ENCODE measurements at regions not wholly inside any gene's neighbourhood (a gene's known extent, or its start where the extent isn't known, plus 50 kb on each side); places are given as distances from the start of the nearest gene placed in this dataset.

DNA sequence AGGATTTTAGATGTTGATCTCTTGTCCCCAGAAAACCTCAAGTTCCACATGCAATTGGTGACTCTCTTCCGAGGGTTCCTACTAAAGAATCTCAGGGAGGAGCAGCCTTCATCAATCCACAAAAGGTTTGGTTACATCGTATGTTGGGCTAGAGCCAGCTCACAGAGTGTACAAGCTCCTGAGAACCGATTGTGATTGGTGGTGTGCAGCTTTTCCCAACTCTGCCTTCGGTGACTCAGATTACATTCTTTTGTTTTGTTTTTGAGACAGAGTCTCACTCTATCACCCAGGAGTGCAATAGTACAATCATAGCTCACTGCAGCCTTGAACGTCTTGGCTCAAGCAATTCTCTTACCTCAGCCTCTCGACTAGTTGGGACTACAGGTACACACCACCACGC lies 172.4 kb downstream of the PMP22 start:
- Histone ChIP-seq H3K4me1 (no peaks in the 10 kb centered on the region), H3K9me3 (no peaks in the 10 kb centered on the region), H3K36me3 (ENCODE audit: control insufficient read depth, insufficient read depth, low read length) (no peaks in the 10 kb centered on the region), H3K4me3 (ENCODE audit: low read depth, low read length) (no peak overlapping the region), H3K27me3 (replicated peaks; ENCODE audit: control insufficient read depth, insufficient read depth, low read length) (no peaks in the 10 kb centered on the region)
- no peaks in the 10 kb centered on the region for H3K36me3 Mint-ChIP-seq (ENCODE audit: insufficient read depth, unreplicated experiment)
- H3K4me1 Mint-ChIP-seq (ENCODE audit: low read depth, unreplicated experiment), result no peaks in the 10 kb centered on the region
- CTCF ChIA-PET, result no interaction called here
- no peak overlapping the region for H3K4me3 Mint-ChIP-seq (ENCODE audit: unreplicated experiment)
- H3K27me3 Mint-ChIP-seq (ENCODE audit: insufficient read depth, unreplicated experiment), result peaks cover 3% of the 10 kb centered on the region
- intact Hi-C loops (cut with micrococcal nuclease; ENCODE audit: unreplicated experiment), result no loop called here
- TF ChIP-seq, protein P1, sequence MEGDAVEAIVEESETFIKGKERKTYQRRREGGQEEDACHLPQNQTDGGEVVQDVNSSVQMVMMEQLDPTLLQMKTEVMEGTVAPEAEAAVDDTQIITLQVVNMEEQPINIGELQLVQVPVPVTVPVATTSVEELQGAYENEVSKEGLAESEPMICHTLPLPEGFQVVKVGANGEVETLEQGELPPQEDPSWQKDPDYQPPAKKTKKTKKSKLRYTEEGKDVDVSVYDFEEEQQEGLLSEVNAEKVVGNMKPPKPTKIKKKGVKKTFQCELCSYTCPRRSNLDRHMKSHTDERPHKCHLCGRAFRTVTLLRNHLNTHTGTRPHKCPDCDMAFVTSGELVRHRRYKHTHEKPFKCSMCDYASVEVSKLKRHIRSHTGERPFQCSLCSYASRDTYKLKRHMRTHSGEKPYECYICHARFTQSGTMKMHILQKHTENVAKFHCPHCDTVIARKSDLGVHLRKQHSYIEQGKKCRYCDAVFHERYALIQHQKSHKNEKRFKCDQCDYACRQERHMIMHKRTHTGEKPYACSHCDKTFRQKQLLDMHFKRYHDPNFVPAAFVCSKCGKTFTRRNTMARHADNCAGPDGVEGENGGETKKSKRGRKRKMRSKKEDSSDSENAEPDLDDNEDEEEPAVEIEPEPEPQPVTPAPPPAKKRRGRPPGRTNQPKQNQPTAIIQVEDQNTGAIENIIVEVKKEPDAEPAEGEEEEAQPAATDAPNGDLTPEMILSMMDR (IDR thresholded peaks at IDR 0.05; ENCODE audit: insufficient read depth in 1 of 2, low read depth in 1 of 2, low read length in 1 of 2, severe bottlenecking in 1 of 2, unreplicated experiment in 1 of 2), result no peak
- no peak overlapping the region for H3K27ac Mint-ChIP-seq (ENCODE audit: unreplicated experiment)
- POLR2A ChIA-PET, result no interaction called here
- no TSS peak for BruUV-seq (replicated peaks)
- DNase-seq, result no peak
- no peaks in the 10 kb centered on the region for H3K9me3 Mint-ChIP-seq (ENCODE audit: unreplicated experiment)

- H3K4me3 Mint-ChIP-seq (ENCODE audit: unreplicated experiment), result no peak overlapping the region
- H3K36me3 Mint-ChIP-seq (ENCODE audit: insufficient read depth, unreplicated experiment), result no peaks in the 10 kb centered on the region
- H3K27ac Mint-ChIP-seq (ENCODE audit: unreplicated experiment), result no peak overlapping the region
- TF ChIP-seq, protein P1 (IDR thresholded peaks at IDR 0.05; ENCODE audit: insufficient read depth in 1 of 2, low read depth in 1 of 2, low read length in 1 of 2, severe bottlenecking in 1 of 2, unreplicated experiment in 1 of 2), result no peak
- peaks cover 3% of the 10 kb centered on the region for H3K27me3 Mint-ChIP-seq (ENCODE audit: insufficient read depth, unreplicated experiment)
- no TSS peak for BruUV-seq (replicated peaks)
- no peaks in the 10 kb centered on the region for H3K27me3 ChIP-seq (replicated peaks; ENCODE audit: control insufficient read depth, insufficient read depth, low read length)
- intact Hi-C loops (cut with micrococcal nuclease; ENCODE audit: unreplicated experiment), result no loop called here
- H3K4me1 ChIP-seq, result no peaks in the 10 kb centered on the region
- ChIA-PET POLR2A (no interaction called here), CTCF (no interaction called here)
- no peaks in the 10 kb centered on the region for H3K4me1 Mint-ChIP-seq (ENCODE audit: low read depth, unreplicated experiment)
- no peaks in the 10 kb centered on the region for H3K36me3 ChIP-seq (ENCODE audit: control insufficient read depth, insufficient read depth, low read length)
- H3K4me3 ChIP-seq (ENCODE audit: low read depth, low read length), result no peak overlapping the region
- no peaks in the 10 kb centered on the region for H3K9me3 ChIP-seq
- no peak for DNase-seq
- H3K9me3 Mint-ChIP-seq (ENCODE audit: unreplicated experiment), result no peaks in the 10 kb centered on the region
These were observed 172.9 kb downstream of the PMP22 start for GRCh38 chr17:15092261-15092660.

- BruUV-seq (replicated peaks), result no TSS peak
- TF ChIP-seq, protein P1 (IDR thresholded peaks at IDR 0.05; ENCODE audit: insufficient read depth in 1 of 2, low read depth in 1 of 2, low read length in 1 of 2, severe bottlenecking in 1 of 2, unreplicated experiment in 1 of 2), result no peak
- Mint-ChIP-seq H3K4me1 (ENCODE audit: low read depth, unreplicated experiment) (no peaks in the 10 kb centered on the region), H3K27ac (ENCODE audit: unreplicated experiment) (no peak overlapping the region), H3K27me3 (ENCODE audit: insufficient read depth, unreplicated experiment) (no peaks in the 10 kb centered on the region), H3K9me3 (ENCODE audit: unreplicated experiment) (no peaks in the 10 kb centered on the region), H3K36me3 (ENCODE audit: insufficient read depth, unreplicated experiment) (no peaks in the 10 kb centered on the region), H3K4me3 (ENCODE audit: unreplicated experiment) (no peak overlapping the region)
- no peaks in the 10 kb centered on the region for H3K9me3 ChIP-seq
- no peak overlapping the region for H3K4me3 ChIP-seq (ENCODE audit: low read depth, low read length)
- intact Hi-C loops (cut with micrococcal nuclease; ENCODE audit: unreplicated experiment), result no loop called here
- no peaks in the 10 kb centered on the region for H3K4me1 ChIP-seq
- H3K36me3 ChIP-seq (ENCODE audit: control insufficient read depth, insufficient read depth, low read length), result no peaks in the 10 kb centered on the region
- H3K27me3 ChIP-seq (replicated peaks; ENCODE audit: control insufficient read depth, insufficient read depth, low read length), result no peaks in the 10 kb centered on the region
- ChIA-PET POLR2A (no interaction called here), CTCF (no interaction called here)
- DNase-seq, result no peak
These were observed 173.3 kb downstream of the PMP22 start for GRCh38 chr17:15091825-15092224.

Data from Caco-2 (cell line).